Stimulated activated CD4-positive, alpha-beta T cell treated with anti-CD3 and anti-CD28 coated beads, TNF-alpha, amount 100 ng/mL, for 4 hours (primary cell): ENCODE measurements at regions not wholly inside any gene's neighbourhood (a gene's known extent, or its start where the extent isn't known, plus 50 kb on each side); places are given as distances from the start of the nearest gene placed in this dataset.

Experiments used
- DNase-seq, 3 experiments: peaks; one replicate each; pipeline ENCODE4 v3.0.0-alpha.2; 2020; ENCODE audit warnings: low read depth in 3 of 3

DNA sequence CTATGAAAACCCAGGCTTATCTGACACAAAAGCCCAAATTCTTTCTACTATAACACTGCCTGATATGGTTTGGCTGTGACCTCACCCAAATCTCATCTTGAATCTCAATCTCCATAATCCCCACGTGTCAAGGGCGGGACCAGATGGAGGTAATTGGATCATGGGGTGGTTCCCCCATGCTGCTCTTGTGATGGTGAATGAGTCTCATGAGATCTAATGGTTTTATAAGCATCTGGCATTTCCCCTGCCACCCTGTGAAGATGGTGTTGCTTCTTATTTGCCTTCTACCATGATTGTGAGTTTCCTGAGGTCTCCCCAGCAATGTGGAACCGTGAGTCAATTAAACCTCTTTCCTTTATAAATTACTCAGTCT is 123.3 kb upstream of the USP24 start:
- no peak for DNase-seq

- DNase-seq, result no peak
Observed at GRCh38 chr1:55337801-55338447, 122.8 kb upstream of the USP24 start.

- no peak for DNase-seq
Observed at GRCh38 chr1:55334797-55335196, 119.6 kb upstream of the USP24 start.

DNA sequence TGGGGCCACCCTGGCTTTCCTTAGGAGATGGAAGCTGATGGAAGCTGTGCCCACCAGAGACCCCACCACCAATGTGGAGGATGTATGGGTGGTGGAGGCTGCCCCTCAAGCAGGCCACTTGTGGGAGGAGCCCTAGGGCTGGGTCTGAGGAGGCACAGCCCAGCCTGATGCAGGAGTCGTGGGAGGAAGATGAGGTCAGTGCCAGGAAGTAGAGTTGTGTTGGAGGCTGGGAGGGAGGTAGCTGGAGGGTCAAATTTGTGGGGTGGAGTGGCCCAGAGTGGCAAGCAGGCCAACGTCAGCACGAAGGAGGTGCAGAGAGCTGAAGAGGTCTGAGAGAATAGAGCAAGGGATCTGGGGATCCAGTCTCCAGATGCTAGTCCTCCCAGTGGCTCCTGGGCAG is 119.0 kb upstream of the USP24 start:
- no peak for DNase-seq

GRCh38 chr1:55333461-55333860 is 118.3 kb upstream of the USP24 start:
- DNase-seq, result no peak

DNA sequence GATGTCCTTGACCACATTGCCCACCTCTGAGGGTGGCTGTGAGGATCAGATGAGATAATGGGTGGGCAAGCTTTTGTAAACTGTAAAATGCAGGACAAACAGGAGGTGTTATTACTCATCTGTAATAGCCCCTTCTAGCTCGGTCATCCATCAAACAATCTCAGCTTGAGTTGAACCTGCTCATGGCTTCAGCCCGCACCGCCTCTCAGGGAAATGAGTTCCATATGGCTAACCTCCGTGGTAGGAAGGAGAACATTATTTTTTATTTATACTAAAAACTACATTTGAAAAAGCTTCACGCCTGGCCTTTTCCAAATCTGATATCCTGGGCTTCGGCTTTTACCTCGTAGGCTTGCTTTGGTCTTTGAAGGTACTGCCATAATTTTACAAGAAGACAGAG is 116.2 kb upstream of the USP24 start:
- no peak for DNase-seq

- no peak for DNase-seq
Observed at GRCh38 chr1:55329808-55330432, 114.8 kb upstream of the USP24 start.

GRCh38 chr1:55329091-55329490 is 113.9 kb upstream of the USP24 start:
- DNase-seq, result no peak

DNA sequence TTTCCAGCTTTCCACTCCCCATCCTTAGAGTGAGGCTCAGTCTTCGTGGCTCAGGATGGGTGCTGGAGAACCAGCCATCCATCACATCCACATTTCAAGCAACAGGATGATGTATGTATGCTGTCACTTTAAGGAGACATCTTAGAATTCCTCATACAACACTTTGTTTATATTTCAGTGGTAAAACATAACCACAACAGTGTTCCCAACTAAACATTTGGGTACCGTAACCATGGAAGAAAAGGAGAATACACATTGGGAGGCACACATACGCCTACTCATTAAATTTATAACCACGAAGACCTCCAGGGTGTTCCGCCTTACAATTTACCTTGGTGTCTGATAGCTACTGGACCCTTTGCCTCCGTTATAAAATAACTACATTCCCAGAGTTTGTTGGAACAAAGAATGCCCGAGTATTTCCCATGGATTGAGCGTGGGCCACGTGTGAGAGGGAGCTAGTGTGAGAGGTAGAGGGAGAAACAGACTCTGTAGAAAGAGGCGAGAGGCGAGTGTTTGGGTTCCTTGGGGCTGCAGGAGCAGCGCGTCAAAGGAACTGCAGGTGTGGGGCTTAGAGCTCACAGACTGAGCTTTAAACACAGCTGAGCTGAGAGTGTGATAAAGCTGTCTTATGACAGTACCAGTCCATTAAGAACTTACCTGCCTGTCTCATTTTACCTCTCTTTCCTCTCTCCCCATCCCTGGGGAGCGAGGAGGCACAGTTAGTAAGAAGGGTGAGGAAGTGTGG is 111.5 kb upstream of the USP24 start:
- DNase-seq, result no peak

DNA sequence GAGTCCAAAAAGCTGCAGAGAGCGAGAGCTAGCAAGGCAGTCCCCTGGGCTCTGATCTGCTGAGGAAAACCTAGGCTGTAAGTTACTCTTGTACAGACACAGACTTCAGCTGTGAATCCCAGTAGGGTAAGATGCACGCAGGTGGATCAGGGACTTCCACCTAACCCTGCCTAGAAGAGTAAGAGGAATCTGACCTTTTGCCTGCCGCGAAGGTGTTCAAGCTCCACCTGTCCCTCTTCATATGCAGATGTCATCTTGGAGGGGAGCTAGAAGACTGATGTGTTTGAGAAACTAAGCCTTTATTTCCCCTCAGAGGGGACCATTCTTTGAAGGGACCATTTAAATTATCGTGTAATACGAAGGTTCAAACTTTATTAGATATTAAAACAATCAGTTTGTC is 108.6 kb upstream of the USP24 start:
- DNase-seq, result no peak

DNA sequence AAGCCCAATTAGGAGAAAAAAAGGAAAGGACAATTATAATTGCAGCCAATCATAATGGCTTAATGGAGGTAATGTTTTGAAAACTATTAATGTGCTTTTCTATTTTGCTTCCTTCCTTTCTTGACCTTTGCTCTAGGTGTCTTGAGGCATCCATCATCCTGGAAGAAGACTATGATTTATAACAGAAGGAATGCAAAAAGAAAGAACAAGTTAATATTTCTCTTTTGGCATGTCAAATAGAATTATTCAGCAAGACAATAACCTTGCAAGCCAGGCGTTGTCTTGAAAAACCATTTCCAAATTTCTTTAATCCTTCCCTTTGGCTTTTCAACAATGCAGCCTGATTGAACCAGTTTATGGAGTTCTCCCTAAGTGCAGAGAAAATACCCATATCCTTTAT is 107.7 kb upstream of the USP24 start:
- DNase-seq, result no peak

DNA sequence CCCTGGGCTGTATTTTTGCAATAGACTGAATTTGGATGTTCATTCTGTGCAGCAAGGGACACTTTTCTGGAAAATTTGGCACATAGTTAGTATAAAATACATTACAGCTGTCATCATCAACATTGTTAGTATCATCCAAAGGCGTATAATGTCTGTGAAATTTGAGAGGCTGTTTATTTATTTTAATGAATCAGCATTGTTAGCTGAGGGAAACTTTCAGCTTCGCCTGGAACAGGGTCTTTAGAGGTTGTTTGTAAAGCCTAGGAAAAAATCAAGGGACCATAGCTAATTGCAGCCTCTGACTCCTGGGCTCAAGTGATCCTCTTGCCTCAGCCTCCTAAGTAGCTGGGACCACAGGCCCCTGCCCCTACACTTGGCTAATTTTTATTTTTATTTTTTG is 106.8 kb upstream of the USP24 start:
- DNase-seq, result no peak

DNA sequence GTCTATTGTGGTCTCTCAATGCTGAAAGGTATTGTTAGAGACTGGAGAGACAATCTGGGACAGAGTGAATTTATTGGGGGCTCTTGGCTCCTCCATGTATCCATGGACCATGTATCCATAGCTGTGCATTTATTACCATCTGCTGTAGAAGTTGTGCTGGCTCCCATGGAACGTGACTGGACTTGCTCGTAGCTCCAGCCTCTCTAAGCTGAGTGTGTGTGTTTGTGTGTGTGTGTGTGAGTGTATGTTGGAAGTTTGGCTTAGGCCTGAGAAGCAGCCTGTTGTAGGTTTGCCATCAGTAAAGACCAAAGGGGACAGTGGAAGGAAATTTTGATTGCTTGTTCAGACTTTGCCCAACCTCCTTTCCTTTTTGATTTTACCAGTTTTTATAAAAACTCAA is 105.7 kb upstream of the USP24 start:
- no peak for DNase-seq

- DNase-seq, result no peak
Observed at GRCh38 chr1:55318116-55318817, 103.1 kb upstream of the USP24 start.

- no peak for DNase-seq
Observed at GRCh38 chr1:55317673-55318072, 102.5 kb upstream of the USP24 start.

DNA sequence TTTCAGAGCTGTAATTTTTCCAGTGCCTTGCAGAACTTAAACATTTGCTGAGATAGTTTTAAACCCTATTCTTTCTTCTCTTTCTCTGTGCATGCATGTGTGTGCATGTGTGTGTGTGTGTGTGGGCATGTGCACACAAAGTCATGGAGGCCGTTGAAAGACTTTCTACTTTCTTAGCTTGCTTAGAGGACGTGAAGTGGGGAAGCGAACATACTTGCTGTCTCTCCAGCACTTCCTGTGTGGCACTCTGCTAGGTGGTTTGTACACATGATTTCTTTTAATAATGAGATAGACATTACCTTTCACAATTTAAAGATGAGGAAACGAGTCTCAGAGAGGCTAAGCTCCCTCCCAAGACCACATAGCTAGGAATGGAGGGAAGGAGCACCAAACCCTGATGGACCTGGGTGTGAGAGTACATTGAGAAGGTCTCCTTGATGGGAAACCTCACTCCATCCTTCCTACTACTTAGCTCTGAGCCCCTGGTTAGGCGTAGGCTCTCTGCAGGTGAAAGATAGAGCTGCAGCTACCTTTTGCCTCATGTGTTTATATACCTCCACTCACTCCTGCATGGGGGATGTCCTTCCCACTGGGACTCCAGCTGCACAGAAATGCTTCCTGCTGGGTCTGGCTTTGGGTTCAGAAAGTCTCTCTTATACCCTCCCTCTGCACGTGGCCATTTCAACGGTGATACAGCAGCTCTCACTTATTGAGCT is 101.9 kb upstream of the USP24 start:
- no peak for DNase-seq

GRCh38 chr1:55316502-55316901 is 101.3 kb upstream of the USP24 start:
- no peak for DNase-seq

- no peak for DNase-seq
Observed at GRCh38 chr1:55315552-55315951, 100.4 kb upstream of the USP24 start.

- DNase-seq, result no peak
Observed at GRCh38 chr1:55314740-55315139, 99.6 kb upstream of the USP24 start.

DNA sequence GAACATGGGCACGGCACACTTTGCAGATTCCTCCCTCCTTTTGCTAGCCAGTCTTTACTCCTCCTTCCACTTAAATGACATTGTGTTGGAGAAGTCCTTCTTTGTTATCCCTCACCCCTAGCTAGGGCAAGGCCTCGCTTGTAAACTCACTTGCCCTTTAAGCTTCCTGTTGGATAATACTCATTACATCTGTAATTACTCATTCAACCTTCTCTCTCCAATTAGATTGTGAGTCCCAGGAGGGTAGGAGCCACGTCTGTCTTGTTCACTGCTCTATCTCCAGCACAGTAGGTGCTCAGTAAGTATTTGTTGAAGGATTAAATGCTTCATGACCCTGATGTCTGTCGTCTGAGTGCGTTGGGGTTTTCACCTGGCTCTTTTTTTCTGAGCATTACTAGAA is 98.7 kb upstream of the USP24 start:
- no peak for DNase-seq

DNA sequence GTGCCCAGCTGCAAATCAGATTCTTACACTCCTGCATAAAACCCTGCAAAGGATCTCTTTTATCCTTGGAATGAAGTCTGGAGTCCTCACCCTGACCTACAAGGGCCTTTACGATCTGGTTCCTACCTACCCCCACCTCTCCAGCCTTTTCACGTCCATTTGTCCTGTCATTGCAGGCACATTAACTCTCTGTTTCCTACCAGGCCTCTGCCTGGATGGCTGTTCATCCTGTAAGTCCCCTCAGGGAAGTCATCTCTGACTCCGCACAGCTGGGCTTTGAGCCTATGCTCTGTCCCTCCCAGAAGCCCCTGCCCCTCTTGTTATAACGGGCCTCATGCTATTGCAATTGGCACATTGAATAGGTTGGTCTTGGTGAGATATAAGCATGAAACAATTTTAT is 96.8 kb upstream of the USP24 start:
- no peak for DNase-seq

GRCh38 chr1:55311057-55311641 is 96.0 kb upstream of the USP24 start:
- no peak for DNase-seq
